ENCODE measurements at regions not wholly inside any gene's neighbourhood (a gene's known extent, or its start where the extent isn't known, plus 50 kb on each side); places are given as distances from the start of the nearest gene placed in this dataset.

DNA sequence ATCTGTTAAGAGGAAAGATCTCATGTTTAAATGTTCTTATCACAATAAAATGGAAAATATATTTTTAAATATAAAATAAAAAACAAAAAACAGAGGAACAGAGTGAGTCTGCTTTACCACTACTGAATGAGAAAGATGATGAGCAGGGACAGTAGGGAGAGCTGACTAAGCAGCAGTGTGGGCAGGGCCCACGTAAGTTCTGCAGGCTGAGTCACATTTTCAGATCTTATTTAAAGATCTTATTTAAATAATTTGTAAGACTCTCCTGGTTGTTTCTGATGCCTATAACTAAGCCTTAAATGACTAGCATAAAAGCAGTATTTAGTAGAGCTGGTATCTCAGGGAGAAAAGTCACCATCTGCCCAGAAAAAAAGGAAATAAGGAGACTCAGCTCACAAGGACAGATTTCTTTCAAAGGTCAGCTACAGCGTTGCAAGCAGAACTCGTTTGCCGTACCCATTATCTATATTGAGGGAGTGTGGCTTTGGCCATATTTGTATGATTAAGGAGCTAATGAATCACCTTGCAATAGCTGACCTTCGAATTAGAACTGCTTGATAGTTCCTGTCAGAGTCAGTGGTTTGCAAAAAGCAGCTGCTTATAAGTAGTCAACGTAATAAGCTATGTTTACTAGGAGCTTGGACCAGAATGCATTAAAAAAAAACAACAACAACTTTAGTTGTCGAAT lies 322.1 kb upstream of the CHAC2 start:
- FAIRE-seq = peak; percentile 83

DNA sequence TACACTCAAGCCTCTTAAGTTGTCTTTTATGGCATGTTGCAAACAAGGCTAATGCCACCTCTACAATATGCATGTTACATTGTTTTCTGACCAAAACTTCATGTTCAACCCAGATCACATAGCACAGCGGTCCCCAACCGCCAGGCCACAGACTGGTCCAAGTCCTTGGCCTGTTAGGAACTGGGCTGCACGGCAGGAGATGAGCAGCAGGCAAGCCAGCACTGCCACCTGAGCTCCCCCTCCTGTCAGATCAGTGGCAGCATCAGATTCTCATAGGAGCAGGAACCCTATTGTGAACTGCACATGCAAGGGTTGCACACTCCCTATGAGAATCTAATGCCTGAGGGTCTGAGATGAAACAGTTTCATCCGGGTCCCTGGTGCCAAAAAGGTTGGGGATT lies 324.8 kb upstream of the CHAC2 start:
- no peak for FAIRE-seq

DNA sequence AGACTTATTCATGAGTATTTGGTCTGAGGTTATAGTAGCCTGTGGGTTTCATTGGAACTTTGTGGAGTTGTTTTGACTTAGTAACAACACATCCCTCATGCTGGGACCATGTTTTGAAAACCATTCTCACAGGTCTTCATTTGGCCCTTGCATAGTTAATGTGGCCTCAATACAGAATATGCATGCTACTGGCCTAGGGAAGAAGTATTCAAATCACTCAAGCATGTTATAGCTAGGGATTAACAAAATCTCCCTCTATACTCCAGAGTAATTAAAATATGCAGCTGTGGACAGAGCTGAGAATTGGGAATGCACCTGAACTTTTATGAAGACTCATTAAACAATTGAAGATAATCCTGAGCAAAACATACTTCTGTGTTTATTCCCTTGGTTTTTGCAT lies 325.5 kb upstream of the CHAC2 start:
- FAIRE-seq = no peak

DNA sequence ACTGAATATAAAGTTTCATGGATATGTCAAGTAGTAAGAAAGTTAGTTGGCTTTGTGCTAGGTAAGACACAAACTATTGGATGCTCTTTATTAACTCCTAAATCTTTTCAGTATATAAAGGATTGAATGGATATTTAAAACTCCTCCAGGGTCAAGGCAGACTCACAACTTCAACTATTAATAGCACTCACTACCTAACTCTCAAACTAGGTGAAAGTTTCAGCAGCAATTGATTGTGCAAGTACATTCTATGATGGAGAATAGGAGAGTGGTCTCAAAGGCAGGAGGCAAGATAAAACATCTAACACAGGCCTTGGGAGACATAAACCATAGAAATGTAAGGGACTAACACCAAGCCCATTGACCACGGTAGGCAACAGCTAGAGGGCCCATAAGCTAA lies 328.9 kb upstream of the CHAC2 start:
- FAIRE-seq = no peak

DNA sequence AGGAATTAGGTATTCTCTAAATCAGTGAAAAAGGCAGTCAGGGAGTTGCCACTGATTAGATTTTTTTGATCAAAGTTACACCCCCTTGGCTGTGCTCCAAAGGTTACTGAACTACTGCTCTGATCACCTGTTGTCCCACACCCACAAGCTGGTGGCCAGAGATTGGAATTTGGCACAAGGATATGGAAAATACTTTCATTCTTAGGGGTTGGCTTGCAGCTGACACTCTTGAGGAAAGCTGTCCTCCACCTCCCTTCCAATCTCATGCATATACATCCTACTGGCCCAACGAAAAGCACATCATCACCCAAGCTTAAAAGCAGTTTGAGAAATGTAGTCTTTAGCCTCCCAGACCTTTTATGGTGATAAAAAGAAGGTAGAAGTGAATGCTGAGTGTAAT lies 329.5 kb upstream of the CHAC2 start:
- FAIRE-seq = no peak

DNA sequence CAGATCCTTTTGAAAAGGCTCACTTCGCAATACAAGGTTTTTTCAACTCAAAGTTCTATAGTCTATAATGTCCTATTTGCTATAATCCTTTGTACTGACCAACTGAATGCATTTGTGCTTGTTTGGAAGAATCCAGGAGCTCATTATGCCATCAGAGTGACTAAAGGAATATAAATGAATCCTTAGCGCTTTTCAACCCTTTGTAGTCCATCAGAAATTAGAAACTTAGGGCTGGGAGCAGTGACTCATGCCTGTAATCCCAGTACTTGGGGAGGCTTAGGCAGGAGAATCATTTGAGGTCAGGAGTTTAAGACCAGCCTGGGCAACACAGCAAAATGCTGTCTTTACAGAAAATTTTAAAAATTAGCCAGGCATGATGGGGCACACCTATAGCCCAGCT lies 330.2 kb upstream of the CHAC2 start:
- no peak for FAIRE-seq

DNA sequence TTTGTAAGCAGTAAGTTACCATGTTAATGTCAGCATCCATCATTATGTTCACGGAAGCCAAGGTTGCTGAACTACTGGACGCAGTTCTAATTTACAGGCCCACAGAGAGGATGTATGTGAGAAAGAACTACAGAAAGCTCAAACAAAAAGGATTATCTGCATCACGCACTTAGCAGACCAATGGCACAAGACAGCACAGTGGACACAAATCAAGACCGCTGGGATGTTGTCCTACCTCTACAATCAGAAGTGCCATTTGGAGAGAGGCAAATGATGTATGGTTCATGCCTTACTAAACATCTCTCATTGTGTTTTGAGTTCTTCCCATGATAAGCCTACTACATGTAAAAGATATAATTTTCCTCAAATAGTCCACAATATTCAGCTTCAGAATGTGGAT lies 330.7 kb upstream of the CHAC2 start:
- FAIRE-seq = no peak

DNA sequence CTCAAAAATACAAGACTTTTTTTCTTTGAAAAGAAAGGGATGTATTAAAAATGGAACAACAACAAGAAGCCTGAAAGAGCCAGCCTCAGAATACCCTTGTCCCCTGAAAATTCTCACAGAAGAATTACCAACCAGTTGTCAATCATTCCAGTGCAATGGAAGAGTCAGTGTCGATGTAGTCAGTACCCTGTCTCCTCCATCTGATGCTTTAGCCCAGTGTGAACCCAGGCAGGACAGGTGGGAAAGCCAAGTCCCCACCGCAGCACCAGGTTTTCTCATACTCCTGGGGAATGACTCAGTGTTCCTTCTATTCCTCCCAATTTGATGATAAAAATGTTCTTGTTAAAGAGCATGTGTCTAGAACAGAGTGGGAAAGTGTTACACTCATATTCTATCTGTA lies 332.0 kb upstream of the CHAC2 start:
- FAIRE-seq = no peak

DNA sequence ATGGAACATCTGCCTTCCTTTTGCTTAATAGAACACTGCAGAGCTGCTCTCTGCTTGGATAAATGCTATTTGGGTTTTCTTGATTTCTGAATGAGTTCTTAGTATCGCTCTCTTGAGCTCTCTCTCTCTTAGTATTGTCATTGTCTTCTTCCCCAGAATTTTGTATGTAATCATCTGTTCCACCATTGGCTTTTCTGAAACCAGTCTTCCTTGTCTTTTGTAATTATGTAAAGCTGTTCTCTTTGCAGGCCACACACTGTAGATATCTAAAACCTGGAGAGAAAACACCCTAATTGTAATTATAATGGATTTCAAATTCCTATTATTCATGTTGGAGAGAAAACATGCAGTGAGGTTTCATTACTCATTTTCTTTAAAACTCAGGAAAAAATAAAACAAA lies 333.1 kb upstream of the CHAC2 start:
- no peak for FAIRE-seq

DNA sequence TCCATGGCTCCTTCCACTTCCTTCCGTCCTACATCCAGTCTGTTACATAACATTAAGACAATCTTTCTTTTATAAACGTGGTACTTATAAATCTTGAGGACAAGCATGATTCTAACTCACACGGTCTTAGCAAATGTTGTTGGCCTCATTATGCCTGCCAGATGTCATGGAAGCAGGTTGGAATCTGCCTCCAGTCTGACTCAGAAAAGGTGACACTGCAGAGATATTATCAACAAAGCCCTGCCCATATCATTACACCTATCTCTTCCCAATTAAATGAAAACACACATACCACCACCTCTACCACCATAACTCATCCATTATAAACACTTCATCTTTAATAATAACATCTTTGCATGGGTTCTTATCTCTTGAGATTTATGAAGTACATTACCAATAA lies 334.7 kb upstream of the CHAC2 start:
- no peak for FAIRE-seq

DNA sequence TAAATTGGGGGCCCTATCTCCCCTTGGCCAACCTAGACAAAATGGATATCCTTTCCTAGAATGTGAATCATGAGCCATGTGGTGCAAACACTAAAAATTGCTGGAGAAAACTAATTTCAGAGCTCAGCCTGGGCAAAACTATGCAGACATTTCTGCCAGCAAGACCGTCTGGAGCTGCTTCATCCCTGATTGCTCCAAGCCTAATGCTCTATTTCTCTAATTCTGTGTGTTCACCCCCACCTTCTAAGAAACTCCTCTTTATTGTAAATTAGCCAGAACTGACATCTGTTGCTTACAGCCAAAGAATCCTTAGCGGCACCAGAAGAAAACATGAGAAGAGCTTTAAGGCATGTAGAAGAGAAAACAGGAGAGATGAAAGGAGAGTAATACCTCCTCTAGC lies 337.7 kb upstream of the CHAC2 start:
- FAIRE-seq = no peak

DNA sequence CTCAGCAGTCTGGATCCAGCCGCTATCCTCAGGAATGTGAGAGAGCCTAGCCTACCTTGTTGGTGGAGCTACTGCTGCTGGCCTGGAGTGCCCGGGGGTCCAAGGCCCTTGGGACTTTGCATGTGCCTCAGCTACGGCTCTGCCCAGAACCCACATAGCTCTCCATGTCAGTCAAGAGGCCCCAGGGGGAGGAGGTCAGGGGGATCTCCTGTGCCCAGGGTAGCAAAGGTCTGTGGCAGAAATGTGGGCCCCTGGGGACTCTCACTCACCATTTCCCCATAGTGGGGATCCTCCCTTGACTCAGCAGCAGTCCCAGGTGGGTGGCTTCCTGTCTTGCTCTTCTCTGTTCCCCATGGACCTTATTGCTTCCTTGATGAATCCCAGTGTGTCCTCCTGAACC lies 342.7 kb upstream of the CHAC2 start:
- no peak for FAIRE-seq

DNA sequence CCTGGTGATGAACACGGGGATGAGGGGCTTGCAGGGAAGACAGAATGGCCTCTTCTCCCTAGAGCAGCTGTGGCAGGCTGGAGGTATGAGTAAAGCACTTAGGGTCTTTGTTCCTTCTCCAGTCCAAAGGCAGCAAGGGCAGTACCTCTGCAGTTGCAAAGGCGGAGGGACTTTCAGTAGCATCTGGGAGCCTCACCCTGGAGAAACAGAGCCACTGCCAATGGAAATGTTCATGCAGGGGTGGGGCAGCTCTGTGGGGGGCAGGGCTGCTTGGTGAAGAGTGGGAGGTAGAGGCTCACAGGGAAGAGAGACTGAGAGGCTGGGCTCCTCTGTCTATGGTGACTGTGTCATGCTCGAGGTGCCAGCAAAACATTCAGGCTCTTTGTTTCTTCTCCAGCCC lies 344.1 kb upstream of the CHAC2 start:
- FAIRE-seq = no peak

DNA sequence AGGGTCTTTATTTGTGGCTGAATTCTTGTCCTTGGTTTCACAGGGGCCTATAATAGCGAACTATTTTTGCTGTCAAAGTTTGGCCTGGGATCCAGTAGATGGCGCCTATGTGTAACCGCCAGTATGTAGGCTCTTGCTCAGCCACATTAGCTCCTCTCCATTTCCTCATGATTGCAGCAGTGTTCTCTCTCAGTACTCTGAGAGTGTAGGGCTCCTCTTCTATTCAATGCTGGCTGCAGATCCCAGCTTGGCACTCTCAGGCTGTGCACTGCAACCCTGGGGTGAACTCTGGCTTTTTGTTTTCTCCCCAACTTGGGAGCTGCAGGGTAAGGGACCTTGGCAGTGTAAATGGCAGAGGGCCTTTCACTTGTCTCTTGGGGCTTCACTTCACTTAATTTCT lies 344.6 kb upstream of the CHAC2 start:
- no peak for FAIRE-seq

DNA sequence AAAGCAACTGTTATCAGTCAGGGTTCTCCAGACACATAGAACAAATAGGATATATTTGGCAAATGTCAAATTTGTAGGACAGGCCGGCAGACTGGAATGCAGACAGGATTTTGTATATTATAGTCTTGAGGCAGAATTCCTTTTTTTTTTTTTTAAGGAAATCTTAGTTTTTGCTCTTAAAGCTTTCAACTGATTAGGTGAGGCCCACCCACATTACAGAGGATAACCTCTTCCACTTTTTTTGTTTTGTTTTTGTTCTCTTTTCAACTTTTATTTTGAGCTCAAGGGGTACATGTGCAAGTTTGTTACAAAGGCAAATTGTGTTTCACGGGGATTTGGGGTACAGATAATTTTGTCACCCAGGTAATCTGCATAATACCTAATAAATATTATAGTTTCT lies 350.2 kb upstream of the CHAC2 start:
- FAIRE-seq = no peak

DNA sequence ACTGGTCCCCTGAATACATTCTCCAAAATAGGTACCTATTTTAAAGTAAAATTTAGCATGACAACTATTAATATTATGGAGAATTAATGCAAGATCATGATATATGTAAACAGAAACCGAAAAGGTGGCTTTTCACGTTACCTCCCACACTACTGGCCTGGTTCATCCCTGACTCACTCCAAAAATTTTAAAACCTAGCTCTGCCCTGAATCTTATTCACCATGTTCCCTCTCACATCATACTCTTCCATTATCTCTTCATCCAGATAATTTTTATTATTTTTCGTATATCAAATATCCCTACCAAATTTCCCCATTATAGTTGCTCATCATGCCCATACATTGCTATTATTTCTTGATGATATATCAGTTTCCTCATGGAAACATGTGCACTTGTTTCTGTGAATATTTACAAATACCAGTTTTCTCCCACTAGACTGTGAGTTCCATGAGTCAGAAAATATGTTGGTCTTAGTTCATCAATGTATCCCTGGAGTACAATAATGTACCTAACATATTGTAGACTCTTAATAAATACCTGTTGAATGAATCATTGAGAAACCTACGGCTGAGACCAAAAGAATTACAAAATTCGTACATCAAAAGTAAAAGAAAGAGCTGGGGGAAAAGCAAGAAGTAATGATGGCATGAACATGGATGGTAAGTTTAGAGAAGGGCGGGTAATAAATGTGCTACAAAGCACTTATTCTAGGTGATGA lies 360.1 kb upstream of the CHAC2 start:
- no peak for FAIRE-seq

DNA sequence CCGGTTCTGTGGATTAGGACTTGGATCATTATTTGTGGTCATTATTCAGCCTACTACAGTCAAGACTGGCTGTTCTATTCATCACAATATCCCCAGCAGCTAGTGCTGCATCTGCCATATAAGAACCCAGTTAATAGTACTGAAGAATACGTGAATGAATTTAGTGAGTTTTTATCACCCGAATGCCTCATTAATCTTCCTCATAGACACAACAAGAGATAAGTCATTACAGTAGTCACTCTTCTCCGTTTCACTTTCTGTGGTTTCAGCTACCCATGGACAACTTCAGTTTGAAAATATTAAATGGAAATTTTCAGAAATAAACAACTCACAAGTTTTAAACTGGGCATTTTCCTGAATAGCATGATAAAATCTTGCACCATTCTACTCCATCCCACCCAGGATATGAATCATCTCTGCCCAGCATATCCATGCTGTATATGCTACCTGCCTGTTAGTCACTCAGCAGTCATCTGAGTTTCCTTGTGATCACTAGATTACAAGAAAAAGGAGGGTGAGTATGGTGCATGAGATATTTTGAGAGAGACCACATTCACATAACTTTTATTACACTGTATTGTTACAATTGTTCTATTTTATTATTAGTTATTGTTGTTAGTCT lies 363.7 kb upstream of the CHAC2 start:
- FAIRE-seq = no peak

DNA sequence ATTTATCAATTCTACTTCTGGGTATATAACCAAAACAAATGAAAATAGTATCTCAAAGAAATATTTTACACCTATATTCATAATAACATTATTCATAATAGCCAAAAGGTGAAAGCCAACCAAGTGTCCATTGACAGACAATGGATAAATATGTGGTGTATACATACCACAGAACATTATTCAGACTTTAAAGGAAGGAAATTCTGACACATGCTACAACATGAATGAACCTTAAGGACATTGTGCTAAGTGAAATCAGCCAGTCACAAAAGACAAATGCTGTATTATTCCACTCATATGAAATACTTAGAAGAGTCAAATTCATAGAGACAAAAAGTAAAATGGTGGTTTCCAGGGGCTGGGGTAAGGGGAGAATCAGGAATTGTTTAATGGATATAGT lies 370.5 kb upstream of the CHAC2 start:
- no peak for FAIRE-seq

DNA sequence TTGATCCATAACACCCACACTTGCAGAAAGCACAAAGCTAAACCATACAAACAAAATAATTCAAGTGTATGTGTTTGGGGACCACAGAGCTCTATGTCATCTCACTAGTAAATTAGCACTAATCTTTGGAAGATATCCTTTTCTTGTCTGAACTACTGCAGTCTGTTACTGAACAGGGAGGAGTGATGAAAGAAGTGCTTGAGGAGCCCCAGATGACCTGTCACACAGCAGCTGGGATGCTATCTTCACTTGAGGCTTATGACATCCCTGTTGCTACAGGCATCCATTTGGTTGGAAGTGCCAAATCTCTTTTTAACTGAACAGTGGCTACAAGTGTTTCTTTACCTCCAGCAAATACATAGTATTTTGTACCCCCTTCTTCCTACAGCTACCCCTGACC lies 386.3 kb upstream of the CHAC2 start:
- no peak for FAIRE-seq

DNA sequence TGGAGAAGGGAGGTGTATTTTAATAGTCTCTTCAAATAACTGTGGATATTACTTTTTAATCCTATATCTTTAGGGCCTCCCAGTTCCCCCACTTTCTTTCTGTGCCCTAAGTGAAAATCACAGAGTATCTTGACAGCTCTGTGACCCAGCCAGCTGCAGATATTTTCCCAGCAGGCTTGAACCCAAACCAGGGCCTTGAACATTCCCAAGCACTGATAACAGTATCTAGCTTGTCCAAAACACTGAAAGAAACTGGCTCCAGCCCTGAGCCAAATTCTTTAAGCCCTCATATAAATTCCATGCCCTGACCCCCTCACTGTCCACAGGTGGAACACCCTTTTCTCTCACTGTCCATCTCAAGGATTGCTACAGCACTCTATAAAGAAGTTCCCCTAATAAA lies 388.1 kb upstream of the CHAC2 start:
- FAIRE-seq = no peak

DNA sequence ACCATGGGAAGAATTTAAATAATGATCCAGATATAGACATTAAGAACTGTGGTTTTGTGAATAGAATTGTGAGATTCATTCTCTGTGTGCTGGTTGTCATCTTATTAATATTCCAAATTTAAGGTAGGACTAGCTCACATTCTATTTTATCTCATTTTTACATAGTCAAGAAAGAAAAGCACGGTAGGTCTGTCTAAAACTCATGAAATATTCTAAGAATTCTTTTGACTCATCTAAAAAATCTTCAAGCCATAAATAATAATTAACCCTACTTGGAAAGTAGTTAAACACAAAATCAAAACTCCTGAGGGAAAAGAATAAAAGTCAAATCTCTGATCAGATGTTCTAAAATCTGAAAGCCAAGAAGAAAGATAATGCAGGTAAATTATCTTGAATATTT lies 388.8 kb upstream of the CHAC2 start:
- FAIRE-seq = no peak

DNA sequence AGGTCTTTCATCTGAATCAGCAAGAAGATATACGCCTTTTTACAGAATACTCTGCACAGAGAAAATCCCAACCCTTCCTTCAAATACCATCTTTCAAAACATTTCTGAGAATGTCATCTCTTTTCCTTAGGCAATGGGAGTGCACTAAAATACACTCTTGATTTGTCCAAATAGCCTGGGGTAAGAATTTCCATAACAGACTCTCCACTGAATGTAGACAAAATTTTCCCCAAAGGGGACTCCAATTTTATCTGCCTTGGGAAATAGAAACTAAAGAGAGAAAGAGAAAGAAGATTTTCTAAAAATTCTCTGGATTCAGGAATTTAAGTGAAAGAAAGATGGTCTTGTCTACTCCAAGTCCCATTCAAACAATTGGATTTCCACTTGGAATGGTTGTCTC lies 394.5 kb upstream of the CHAC2 start:
- FAIRE-seq = no peak

DNA sequence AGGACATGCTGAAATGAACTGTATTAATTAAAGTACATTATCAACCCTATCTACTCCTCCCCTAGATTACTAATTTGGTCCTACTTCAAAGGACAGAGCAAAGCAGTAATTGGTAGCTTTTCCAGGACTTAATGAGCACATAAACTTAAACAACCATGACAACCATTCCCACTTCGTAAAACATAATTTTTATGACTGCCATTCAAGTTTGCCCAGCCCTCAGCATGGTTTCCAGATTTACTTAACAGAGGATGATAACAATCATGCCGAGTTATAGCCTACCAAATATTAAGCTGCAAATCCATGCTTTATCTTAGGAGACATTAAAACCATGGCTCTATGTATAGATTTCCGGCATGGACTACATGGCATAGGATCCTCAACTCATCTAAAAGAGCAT lies 401.1 kb upstream of the CHAC2 start:
- FAIRE-seq = no peak

DNA sequence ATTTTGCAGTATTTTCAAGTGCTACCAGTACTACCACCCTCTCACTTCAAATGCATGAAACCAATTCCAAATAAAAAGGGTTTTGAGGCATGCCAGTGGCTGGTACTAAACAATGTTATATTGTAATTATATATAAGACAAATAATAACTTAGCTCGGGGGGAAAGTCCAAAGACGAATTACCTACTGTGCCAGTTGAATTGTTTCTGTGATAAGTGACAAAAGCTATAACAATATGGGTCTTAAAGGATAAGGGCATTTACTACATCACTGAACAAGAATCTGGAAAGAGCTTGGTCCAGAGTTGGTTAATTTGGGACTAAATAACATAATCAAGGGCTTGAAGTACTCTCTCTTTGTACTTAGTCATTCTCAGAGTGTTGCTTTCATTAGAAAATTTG lies 404.7 kb upstream of the CHAC2 start:
- FAIRE-seq = no peak

All from islet of Langerhans (tissue), 1 donor.